HG03175 (cell line): ENCODE measurements at regions not wholly inside any gene's neighbourhood (a gene's known extent, or its start where the extent isn't known, plus 50 kb on each side); places are given as distances from the start of the nearest gene placed in this dataset.

Experiments used
- ATAC-seq: cut with Tn5 transposase; IDR thresholded peaks from one replicate; pipeline ENCODE4 v1.9.1; 2021; ENCODE audit warnings: mild to moderate bottlenecking, moderate library complexity; ENCODE audit not compliant: unreplicated experiment

- ATAC-seq = no peak
Measured at GRCh38 chr18:67381608-67382150, 134.8 kb downstream of the DSEL start.

- ATAC-seq = no peak
Measured at GRCh38 chr18:67380867-67381266, 135.7 kb downstream of the DSEL start.

- no peak for ATAC-seq
Measured at GRCh38 chr18:67379981-67380380, 136.5 kb downstream of the DSEL start.

- ATAC-seq = no peak
Measured at GRCh38 chr18:67376372-67376771, 140.1 kb downstream of the DSEL start.

GRCh38 chr18:67373636-67374035 lies 142.9 kb downstream of the DSEL start:
- no peak for ATAC-seq

- ATAC-seq = no peak
Measured at GRCh38 chr18:67367540-67367939, 149.0 kb downstream of the DSEL start.

GRCh38 chr18:67363694-67364093 lies 152.8 kb downstream of the DSEL start:
- no peak for ATAC-seq

- ATAC-seq = no peak
Measured at GRCh38 chr18:67362906-67363305, 153.6 kb downstream of the DSEL start.

- peak; percentile 84 for ATAC-seq
Measured at GRCh38 chr18:67359873-67360838, 156.4 kb downstream of the DSEL start.

- no peak for ATAC-seq
Measured at GRCh38 chr18:67358947-67359346, 157.6 kb downstream of the DSEL start.

GRCh38 chr18:67354692-67355091 lies 161.8 kb downstream of the DSEL start:
- ATAC-seq = no peak

- no peak for ATAC-seq
Measured at GRCh38 chr18:67354091-67354490, 162.4 kb downstream of the DSEL start.

GRCh38 chr18:67347438-67347837 lies 169.1 kb downstream of the DSEL start:
- ATAC-seq = no peak

GRCh38 chr18:67342159-67342558 lies 174.4 kb downstream of the DSEL start:
- ATAC-seq = no peak

GRCh38 chr18:67337696-67338095 lies 178.8 kb downstream of the DSEL start:
- ATAC-seq = no peak

GRCh38 chr18:67331857-67332256 lies 184.7 kb downstream of the DSEL start:
- ATAC-seq = no peak

- no peak for ATAC-seq
Measured at GRCh38 chr18:67319109-67319508, 197.4 kb downstream of the DSEL start.

GRCh38 chr18:67318651-67319050 lies 197.9 kb downstream of the DSEL start:
- ATAC-seq = no peak

GRCh38 chr18:67310826-67311225 lies 205.7 kb downstream of the DSEL start:
- ATAC-seq = no peak

- ATAC-seq = no peak
Measured at GRCh38 chr18:67308819-67309218, 207.7 kb downstream of the DSEL start.

- ATAC-seq = no peak
Measured at GRCh38 chr18:67305466-67305865, 211.1 kb downstream of the DSEL start.

- ATAC-seq = no peak
Measured at GRCh38 chr18:67302043-67302442, 214.5 kb downstream of the DSEL start.
